Nephron (organoid): ENCODE measurements at regions not wholly inside any gene's neighbourhood (a gene's known extent, or its start where the extent isn't known, plus 50 kb on each side); places are given as distances from the start of the nearest gene placed in this dataset.
A peak's percentile ranks its signal among the peaks of the same experiment; 100 is the strongest.
"Not testable (repeated sequence)": the region's sequence is repeated elsewhere in the genome, so short reads cannot be mapped to it uniquely, and the experiment has no call there.

ENCODE experiments used
- H3K27ac Mint-ChIP-seq, 3 experiments: 2 replicates each; pipeline ENCODE4 v1.8.0; 2020; ENCODE audit warnings: mixed read lengths in 3 of 3, mild to moderate bottlenecking in 2 of 3, moderate library complexity in 1 of 3
- H3K27me3 Mint-ChIP-seq: 2 replicates; pipeline ENCODE4 v1.8.0; 2021; ENCODE audit warnings: low read depth, mild to moderate bottlenecking, moderate library complexity, mixed read lengths
- H3K36me3 Mint-ChIP-seq: 2 replicates; pipeline ENCODE4 v1.8.0; 2020; ENCODE audit warnings: low read depth, mixed read lengths
- H3K4me1 Mint-ChIP-seq: 2 replicates; pipeline ENCODE4 v1.8.0; 2020; ENCODE audit warnings: mixed read lengths
- H3K4me3 Mint-ChIP-seq, 3 experiments: 2 replicates each; pipeline ENCODE4 v1.8.0; 2020; ENCODE audit warnings: mild to moderate bottlenecking in 3 of 3, mixed read lengths in 3 of 3, moderate library complexity in 2 of 3
- H3K9me3 Mint-ChIP-seq: 2 replicates; pipeline ENCODE4 v1.8.0; 2020; ENCODE audit warnings: mixed read lengths
- TF ChIP-seq, protein P1 (sequence below), 3 experiments: fragments of 200-600 bp; sonication (generic); IDR thresholded peaks; one replicate each; pipeline ENCODE4 v1.5.0; 2021; ENCODE audit warnings: antibody characterized with exemption in 3 of 3; ENCODE audit not compliant: unreplicated experiment in 3 of 3

GRCh38 chr10:78096486-78096885, 62.8 kb downstream of the RPS24 start:
- peaks cover 44% of the 10 kb centered on the region for H3K9me3 Mint-ChIP-seq
- H3K36me3 Mint-ChIP-seq, H3K27me3 Mint-ChIP-seq, H3K27ac Mint-ChIP-seq, H3K4me3 Mint-ChIP-seq, H3K4me1 Mint-ChIP-seq: not testable (repeated sequence)

- not testable (repeated sequence) for H3K4me3 Mint-ChIP-seq, H3K27me3 Mint-ChIP-seq, H3K4me1 Mint-ChIP-seq, H3K27ac Mint-ChIP-seq, H3K36me3 Mint-ChIP-seq
- H3K9me3 Mint-ChIP-seq: peaks cover 73% of the 10 kb centered on the region
These were observed 68.9 kb downstream of the RPS24 start for GRCh38 chr10:78102593-78102992.

- no peak overlapping the region for H3K4me3 Mint-ChIP-seq
- H3K9me3 Mint-ChIP-seq: peaks cover 24% of the 10 kb centered on the region
- TF ChIP-seq, protein P1, sequence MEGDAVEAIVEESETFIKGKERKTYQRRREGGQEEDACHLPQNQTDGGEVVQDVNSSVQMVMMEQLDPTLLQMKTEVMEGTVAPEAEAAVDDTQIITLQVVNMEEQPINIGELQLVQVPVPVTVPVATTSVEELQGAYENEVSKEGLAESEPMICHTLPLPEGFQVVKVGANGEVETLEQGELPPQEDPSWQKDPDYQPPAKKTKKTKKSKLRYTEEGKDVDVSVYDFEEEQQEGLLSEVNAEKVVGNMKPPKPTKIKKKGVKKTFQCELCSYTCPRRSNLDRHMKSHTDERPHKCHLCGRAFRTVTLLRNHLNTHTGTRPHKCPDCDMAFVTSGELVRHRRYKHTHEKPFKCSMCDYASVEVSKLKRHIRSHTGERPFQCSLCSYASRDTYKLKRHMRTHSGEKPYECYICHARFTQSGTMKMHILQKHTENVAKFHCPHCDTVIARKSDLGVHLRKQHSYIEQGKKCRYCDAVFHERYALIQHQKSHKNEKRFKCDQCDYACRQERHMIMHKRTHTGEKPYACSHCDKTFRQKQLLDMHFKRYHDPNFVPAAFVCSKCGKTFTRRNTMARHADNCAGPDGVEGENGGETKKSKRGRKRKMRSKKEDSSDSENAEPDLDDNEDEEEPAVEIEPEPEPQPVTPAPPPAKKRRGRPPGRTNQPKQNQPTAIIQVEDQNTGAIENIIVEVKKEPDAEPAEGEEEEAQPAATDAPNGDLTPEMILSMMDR (IDR thresholded peaks at IDR 0.05; ENCODE audit: unreplicated experiment in 3 of 3): no peak
- peaks cover 3% of the 10 kb centered on the region for H3K4me1 Mint-ChIP-seq
- no peak overlapping the region for H3K27ac Mint-ChIP-seq
- no peaks in the 10 kb centered on the region for H3K36me3 Mint-ChIP-seq
- peaks cover 8% of the 10 kb centered on the region for H3K27me3 Mint-ChIP-seq
These were observed 75.5 kb downstream of the RPS24 start for GRCh38 chr10:78109210-78109609.

- H3K9me3 Mint-ChIP-seq: peaks cover 11% of the 10 kb centered on the region
- H3K27ac Mint-ChIP-seq: peak overlapping the region in 2 of 3 experiments; percentile 30 to 58
- peaks cover 40% of the 10 kb centered on the region for H3K4me1 Mint-ChIP-seq
- H3K36me3 Mint-ChIP-seq: no peaks in the 10 kb centered on the region
- H3K27me3 Mint-ChIP-seq: peaks cover 5% of the 10 kb centered on the region
- TF ChIP-seq, protein P1 (IDR thresholded peaks at IDR 0.05; ENCODE audit: unreplicated experiment in 3 of 3): no peak
- peak overlapping the region in 1 of 3 experiments; percentile 13 for H3K4me3 Mint-ChIP-seq
These were observed 81.6 kb downstream of the RPS24 start for GRCh38 chr10:78115135-78115853.

- H3K4me1 Mint-ChIP-seq: peaks cover 40% of the 10 kb centered on the region
- H3K36me3 Mint-ChIP-seq: no peaks in the 10 kb centered on the region
- H3K4me3 Mint-ChIP-seq: no peak overlapping the region
These were observed 82.7 kb downstream of the RPS24 start for GRCh38 chr10:78116361-78116760.

GRCh38 chr10:78118591-78118990, 84.9 kb downstream of the RPS24 start:
- Mint-ChIP-seq H3K9me3 (peaks cover 32% of the 10 kb centered on the region), H3K27ac (peak overlapping the region; percentile 18 to 54 (median 19)), H3K27me3 (no peaks in the 10 kb centered on the region), H3K36me3 (peaks cover 3% of the 10 kb centered on the region), H3K4me1 (peaks cover 40% of the 10 kb centered on the region), H3K4me3 (no peak overlapping the region)
- TF ChIP-seq, protein P1 (IDR thresholded peaks at IDR 0.05; ENCODE audit: unreplicated experiment in 3 of 3): no peak

More at GRCh38 chr10:78116361-78116760, 82.7 kb downstream of the RPS24 start:
- no peak overlapping the region for H3K27ac Mint-ChIP-seq
- TF ChIP-seq, protein P1 (IDR thresholded peaks at IDR 0.05; ENCODE audit: unreplicated experiment in 3 of 3): no peak
- H3K9me3 Mint-ChIP-seq: peaks cover 18% of the 10 kb centered on the region
- H3K27me3 Mint-ChIP-seq: peaks cover 5% of the 10 kb centered on the region

DNA sequence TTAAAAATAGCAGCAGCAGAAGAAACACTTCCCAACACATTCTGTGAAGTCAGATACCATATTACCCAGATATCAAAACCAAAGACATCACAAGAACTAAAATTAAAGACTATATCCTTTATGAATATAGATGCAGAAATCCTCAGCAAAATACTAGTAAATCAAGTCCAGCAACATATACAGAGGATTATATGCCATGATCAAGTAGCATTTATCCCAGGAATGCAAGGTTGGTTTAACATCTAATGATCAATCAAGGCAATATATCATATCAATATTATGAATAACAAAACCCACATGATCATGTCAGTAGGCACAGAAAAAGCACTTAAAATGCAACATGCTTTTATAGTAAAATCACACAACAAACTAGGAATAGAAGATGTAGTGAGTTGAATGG, 88.1 kb downstream of the RPS24 start:
- peaks cover 3% of the 10 kb centered on the region for H3K36me3 Mint-ChIP-seq
- peaks cover 49% of the 10 kb centered on the region for H3K9me3 Mint-ChIP-seq

More for the DNA sequence above, 88.1 kb downstream of the RPS24 start:
- TF ChIP-seq, protein P1 (IDR thresholded peaks at IDR 0.05; ENCODE audit: unreplicated experiment in 3 of 3): no peak
- H3K27me3 Mint-ChIP-seq: no peaks in the 10 kb centered on the region
- no peak overlapping the region for H3K4me3 Mint-ChIP-seq
- peaks cover 15% of the 10 kb centered on the region for H3K4me1 Mint-ChIP-seq
- no peak overlapping the region for H3K27ac Mint-ChIP-seq
